ENCODE measurements at regions not wholly inside any gene's neighbourhood (a gene's known extent, or its start where the extent isn't known, plus 50 kb on each side); places are given as distances from the start of the nearest gene placed in this dataset.
"Not testable (repeated sequence)": the region's sequence is repeated elsewhere in the genome, so short reads cannot be mapped to it uniquely, and the experiment has no call there.

GRCh38 chr3:25895031-25895430 lies 105.1 kb downstream of the OXSM start:
- no peak for DNase-seq (ENCODE audit: low read depth in 4 of 4, low spot score in 3 of 4)

GRCh38 chr3:25895443-25895842 lies 105.6 kb downstream of the OXSM start:
- no peak for DNase-seq (ENCODE audit: low read depth in 4 of 4, low spot score in 3 of 4)

GRCh38 chr3:25897019-25897418 lies 107.1 kb downstream of the OXSM start:
- no peak for DNase-seq (ENCODE audit: low read depth in 4 of 4, low spot score in 3 of 4)

GRCh38 chr3:25899352-25900101 lies 109.6 kb downstream of the OXSM start:
- DNase-seq (ENCODE audit: low read depth in 4 of 4, low spot score in 3 of 4) = no peak

- DNase-seq (ENCODE audit: low read depth in 4 of 4, low spot score in 3 of 4) = no peak
These were observed 110.3 kb downstream of the OXSM start for GRCh38 chr3:25900161-25900560.

- DNase-seq (ENCODE audit: low read depth in 4 of 4, low spot score in 3 of 4) = no peak
These were observed 111.9 kb downstream of the OXSM start for GRCh38 chr3:25901796-25902195.

- no peak for DNase-seq (ENCODE audit: low read depth in 4 of 4, low spot score in 3 of 4)
These were observed 112.7 kb downstream of the OXSM start for GRCh38 chr3:25902586-25902985.

- no peak for DNase-seq (ENCODE audit: low read depth in 4 of 4, low spot score in 3 of 4)
These were observed 113.7 kb downstream of the OXSM start for GRCh38 chr3:25903371-25904129.

GRCh38 chr3:25904206-25904605 lies 114.3 kb downstream of the OXSM start:
- DNase-seq (ENCODE audit: low read depth in 4 of 4, low spot score in 3 of 4) = no peak

- DNase-seq (ENCODE audit: low read depth in 4 of 4, low spot score in 3 of 4) = no peak
These were observed 116.4 kb downstream of the OXSM start for GRCh38 chr3:25906132-25906906.

GRCh38 chr3:25907081-25907480 lies 117.2 kb downstream of the OXSM start:
- DNase-seq (ENCODE audit: low read depth in 4 of 4, low spot score in 3 of 4) = no peak

- DNase-seq (ENCODE audit: low read depth in 4 of 4, low spot score in 3 of 4) = no peak
These were observed 120.2 kb downstream of the OXSM start for GRCh38 chr3:25910105-25910504.

- no peak for DNase-seq (ENCODE audit: low read depth in 4 of 4, low spot score in 3 of 4)
These were observed 121.1 kb downstream of the OXSM start for GRCh38 chr3:25910997-25911396.

GRCh38 chr3:25911525-25912295 lies 121.8 kb downstream of the OXSM start:
- DNase-seq (ENCODE audit: low read depth in 4 of 4, low spot score in 3 of 4) = no peak

- DNase-seq (ENCODE audit: low read depth in 4 of 4, low spot score in 3 of 4) = no peak
These were observed 123.3 kb downstream of the OXSM start for GRCh38 chr3:25913179-25913578.

- DNase-seq (ENCODE audit: low read depth in 4 of 4, low spot score in 3 of 4) = no peak
These were observed 125.8 kb downstream of the OXSM start for GRCh38 chr3:25915673-25916072.

- DNase-seq (ENCODE audit: low read depth in 4 of 4, low spot score in 3 of 4) = peak in 2 of 4 donors; percentile 20 to 23
These were observed 126.4 kb downstream of the OXSM start for GRCh38 chr3:25916321-25916720.

- DNase-seq (ENCODE audit: low read depth in 4 of 4, low spot score in 3 of 4) = not testable (repeated sequence)
These were observed 142.1 kb downstream of the OXSM start for GRCh38 chr3:25931967-25932366.

GRCh38 chr3:25938566-25939325 lies 148.9 kb downstream of the OXSM start:
- no peak for DNase-seq (ENCODE audit: low read depth in 4 of 4, low spot score in 3 of 4)

- DNase-seq (ENCODE audit: low read depth in 4 of 4, low spot score in 3 of 4) = no peak
These were observed 151.0 kb downstream of the OXSM start for GRCh38 chr3:25940935-25941334.

Measured in left renal pelvis (tissue), 4 donors.